ENCODE measurements at regions not wholly inside any gene's neighbourhood (a gene's known extent, or its start where the extent isn't known, plus 50 kb on each side); places are given as distances from the start of the nearest gene placed in this dataset.

DNA sequence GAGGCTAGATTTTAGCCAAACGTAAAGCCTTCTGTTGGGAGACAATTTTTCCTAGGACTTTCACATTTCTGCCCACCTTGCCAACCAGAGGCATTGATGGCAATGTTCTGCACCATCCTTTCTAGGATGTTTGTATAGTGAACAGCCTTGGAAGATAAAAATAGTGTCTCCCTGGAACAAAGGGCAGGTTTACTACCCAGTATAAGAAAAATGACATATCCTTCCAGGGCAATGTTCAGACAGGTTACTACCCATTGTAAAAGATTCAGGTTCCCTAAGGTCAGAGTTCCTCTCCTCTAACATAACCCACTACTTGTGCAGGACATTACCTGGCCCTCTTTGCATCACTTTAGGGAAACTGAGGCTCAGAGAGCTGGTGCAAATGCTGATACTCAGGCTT is 248.2 kb upstream of the VEPH1 start:
- Histone ChIP-seq H3K4me1 (ENCODE audit: insufficient read depth, insufficient read length) (no peaks in the 10 kb centered on the region), H3K27me3 (ENCODE audit: insufficient read depth, insufficient read length) (no peaks in the 10 kb centered on the region), H3K36me3 (ENCODE audit: insufficient read depth, insufficient read length, low read length) (no peaks in the 10 kb centered on the region), H3K4me3 (ENCODE audit: insufficient read length, low read depth) (no peak overlapping the region), H3K9me3 (ENCODE audit: insufficient read depth, low read length) (no peaks in the 10 kb centered on the region), H3K9ac (ENCODE audit: insufficient read length, low read depth) (no peak overlapping the region)
- DNase-seq (ENCODE audit: low read depth, low spot score): no peak
- no peak for TF ChIP-seq ZNF274 (IDR thresholded peaks at IDR 0.05; ENCODE audit: low read depth, low read length)
- TF ChIP-seq SUZ12 (IDR thresholded peaks at IDR 0.05; ENCODE audit: extremely low read depth, insufficient read depth, insufficient read length): no peak
- no peak for TF ChIP-seq YY1 (IDR thresholded peaks at IDR 0.05; ENCODE audit: insufficient read depth, insufficient read length)

DNA sequence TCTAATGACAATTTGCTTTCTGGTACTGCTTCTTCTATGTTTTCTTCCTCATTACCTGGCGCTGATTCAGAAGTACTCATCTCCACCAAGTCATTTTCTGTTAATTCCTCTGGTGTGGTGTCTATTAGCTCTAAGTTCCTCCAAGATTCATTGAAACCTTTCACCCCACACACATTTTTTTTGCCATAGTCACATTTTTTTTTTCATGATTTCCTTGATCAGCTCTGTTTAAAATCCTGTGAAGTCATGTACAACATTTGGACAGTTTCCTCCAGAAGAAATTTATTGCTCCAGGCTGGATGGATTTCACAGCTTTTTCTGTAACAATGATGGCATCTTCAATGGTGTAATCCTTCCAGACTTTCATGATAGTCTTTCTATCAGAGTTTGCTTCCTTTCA is 243.2 kb upstream of the VEPH1 start:
- Histone ChIP-seq H3K9ac (ENCODE audit: insufficient read length, low read depth) (no peak overlapping the region), H3K4me1 (ENCODE audit: insufficient read depth, insufficient read length) (no peaks in the 10 kb centered on the region), H3K4me3 (ENCODE audit: insufficient read length, low read depth) (no peak overlapping the region), H3K27me3 (ENCODE audit: insufficient read depth, insufficient read length) (no peaks in the 10 kb centered on the region), H3K9me3 (ENCODE audit: insufficient read depth, low read length) (no peaks in the 10 kb centered on the region), H3K36me3 (ENCODE audit: insufficient read depth, insufficient read length, low read length) (no peaks in the 10 kb centered on the region)
- TF ChIP-seq ZNF274 (IDR thresholded peaks at IDR 0.05; ENCODE audit: low read depth, low read length) (no peak), SUZ12 (IDR thresholded peaks at IDR 0.05; ENCODE audit: extremely low read depth, insufficient read depth, insufficient read length) (no peak), YY1 (IDR thresholded peaks at IDR 0.05; ENCODE audit: insufficient read depth, insufficient read length) (no peak)
- DNase-seq (ENCODE audit: low read depth, low spot score): no peak

DNA sequence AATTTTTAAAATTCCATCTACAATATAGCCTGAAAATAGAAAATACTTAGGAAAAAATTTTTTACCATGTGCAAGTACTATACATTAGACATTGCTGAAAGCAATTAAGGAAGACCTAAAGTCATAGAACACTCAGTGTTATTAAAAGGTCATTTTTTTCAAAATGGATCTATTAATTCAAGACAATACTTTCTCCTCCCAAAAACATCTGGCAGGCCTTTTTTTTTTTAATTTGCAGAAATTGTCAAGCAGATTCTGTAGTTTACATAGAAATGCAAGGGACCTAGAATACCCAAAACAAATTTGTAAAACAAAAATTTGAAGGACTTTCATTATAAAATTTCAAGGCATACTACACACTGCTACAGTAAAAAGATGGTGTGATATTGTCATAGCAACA is 238.4 kb upstream of the VEPH1 start:
- Histone ChIP-seq H3K36me3 (ENCODE audit: insufficient read depth, insufficient read length, low read length) (no peaks in the 10 kb centered on the region), H3K27me3 (ENCODE audit: insufficient read depth, insufficient read length) (no peaks in the 10 kb centered on the region), H3K4me1 (ENCODE audit: insufficient read depth, insufficient read length) (no peaks in the 10 kb centered on the region), H3K9ac (ENCODE audit: insufficient read length, low read depth) (no peak overlapping the region), H3K4me3 (ENCODE audit: insufficient read length, low read depth) (no peak overlapping the region), H3K9me3 (ENCODE audit: insufficient read depth, low read length) (no peaks in the 10 kb centered on the region)
- DNase-seq (ENCODE audit: low read depth, low spot score): no peak
- TF ChIP-seq SUZ12 (IDR thresholded peaks at IDR 0.05; ENCODE audit: extremely low read depth, insufficient read depth, insufficient read length): no peak

DNA sequence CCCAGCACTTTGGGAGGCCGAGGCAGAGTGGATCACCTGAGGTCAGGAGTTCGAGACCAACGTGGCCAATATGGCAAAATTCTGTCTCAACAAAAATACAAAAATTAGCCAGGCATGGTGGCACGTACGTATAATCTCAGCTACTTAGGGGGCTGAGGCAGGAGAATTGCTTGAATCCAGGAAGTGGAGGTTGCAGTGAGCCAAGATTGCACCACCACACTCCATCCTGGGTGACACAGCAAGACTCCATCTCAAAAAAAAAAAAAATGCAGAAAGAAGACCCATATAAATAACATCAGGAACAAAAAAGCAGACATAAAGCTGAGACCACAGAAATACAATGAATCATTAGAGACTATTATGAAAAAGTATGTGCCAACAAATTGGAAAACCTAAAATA is 235.2 kb upstream of the VEPH1 start:
- TF ChIP-seq YY1 (IDR thresholded peaks at IDR 0.05; ENCODE audit: insufficient read depth, insufficient read length): no peak
- no peak for TF ChIP-seq SUZ12 (IDR thresholded peaks at IDR 0.05; ENCODE audit: extremely low read depth, insufficient read depth, insufficient read length)
- no peak for TF ChIP-seq ZNF274 (IDR thresholded peaks at IDR 0.05; ENCODE audit: low read depth, low read length)
- Histone ChIP-seq H3K4me3 (ENCODE audit: insufficient read length, low read depth) (no peak overlapping the region), H3K27me3 (ENCODE audit: insufficient read depth, insufficient read length) (no peaks in the 10 kb centered on the region), H3K4me1 (ENCODE audit: insufficient read depth, insufficient read length) (no peaks in the 10 kb centered on the region), H3K36me3 (ENCODE audit: insufficient read depth, insufficient read length, low read length) (no peaks in the 10 kb centered on the region), H3K9ac (ENCODE audit: insufficient read length, low read depth) (no peak overlapping the region), H3K9me3 (ENCODE audit: insufficient read depth, low read length) (no peaks in the 10 kb centered on the region)
- no peak for DNase-seq (ENCODE audit: low read depth, low spot score)

DNA sequence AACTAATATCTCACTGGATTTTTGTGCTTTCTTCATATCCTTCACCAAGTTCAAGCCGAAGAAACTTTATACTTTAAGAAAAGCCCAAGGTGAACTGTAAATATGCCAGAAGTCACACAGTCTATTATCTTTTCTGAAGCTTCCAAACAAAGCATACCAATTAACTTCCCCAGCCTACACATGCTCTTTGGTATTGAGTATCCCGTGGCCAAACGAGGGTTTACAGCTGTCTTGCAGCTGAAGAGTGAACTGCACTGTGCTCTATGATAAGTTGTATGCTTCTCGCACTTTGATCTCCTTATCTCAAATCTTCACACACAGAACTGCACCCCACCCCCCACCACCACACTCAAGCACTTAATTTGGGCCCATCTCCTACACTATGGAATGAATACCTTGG is 215.6 kb upstream of the VEPH1 start:
- DNase-seq (ENCODE audit: low read depth, low spot score): no peak
- TF ChIP-seq YY1 (IDR thresholded peaks at IDR 0.05; ENCODE audit: insufficient read depth, insufficient read length): no peak
- TF ChIP-seq SUZ12 (IDR thresholded peaks at IDR 0.05; ENCODE audit: extremely low read depth, insufficient read depth, insufficient read length): no peak
- H3K4me3 ChIP-seq (ENCODE audit: insufficient read length, low read depth): no peak overlapping the region
- no peak overlapping the region for H3K9ac ChIP-seq (ENCODE audit: insufficient read length, low read depth)
- 0 out of 2 replicates have a peak, but pooled peaks cover 7% of the 10 kb centered on the region for H3K9me3 ChIP-seq (ENCODE audit: insufficient read depth, low read length)
- H3K27me3 ChIP-seq (ENCODE audit: insufficient read depth, insufficient read length): no peaks in the 10 kb centered on the region
- no peaks in the 10 kb centered on the region for H3K36me3 ChIP-seq (ENCODE audit: insufficient read depth, insufficient read length, low read length)
- no peaks in the 10 kb centered on the region for H3K4me1 ChIP-seq (ENCODE audit: insufficient read depth, insufficient read length)

DNA sequence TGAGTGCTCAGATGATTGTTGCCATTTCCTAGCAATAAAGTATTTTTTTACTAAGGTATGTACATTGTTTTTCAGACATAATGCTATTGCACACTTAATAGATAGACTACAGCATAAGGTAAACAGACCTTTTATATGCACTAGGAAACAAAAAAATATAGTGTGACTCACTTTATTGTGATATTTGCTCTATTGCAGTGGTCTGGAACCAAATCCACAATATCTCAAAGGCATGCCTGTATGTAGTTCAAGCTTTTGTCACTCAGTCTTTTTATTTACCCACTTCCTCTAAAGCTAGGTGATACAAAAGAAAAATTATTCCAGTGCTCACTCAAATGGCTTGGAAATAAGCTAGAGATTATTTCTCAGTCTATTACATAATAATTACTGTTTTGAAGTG is 209.9 kb upstream of the VEPH1 start:
- Histone ChIP-seq H3K27me3 (ENCODE audit: insufficient read depth, insufficient read length) (no peaks in the 10 kb centered on the region), H3K9me3 (ENCODE audit: insufficient read depth, low read length) (no peaks in the 10 kb centered on the region), H3K36me3 (ENCODE audit: insufficient read depth, insufficient read length, low read length) (no peaks in the 10 kb centered on the region), H3K9ac (ENCODE audit: insufficient read length, low read depth) (no peak overlapping the region), H3K4me1 (ENCODE audit: insufficient read depth, insufficient read length) (no peaks in the 10 kb centered on the region), H3K4me3 (ENCODE audit: insufficient read length, low read depth) (no peak overlapping the region)
- TF ChIP-seq ZNF274 (IDR thresholded peaks at IDR 0.05; ENCODE audit: low read depth, low read length) (no peak), SUZ12 (IDR thresholded peaks at IDR 0.05; ENCODE audit: extremely low read depth, insufficient read depth, insufficient read length) (no peak), YY1 (IDR thresholded peaks at IDR 0.05; ENCODE audit: insufficient read depth, insufficient read length) (no peak)
- DNase-seq (ENCODE audit: low read depth, low spot score): no peak

DNA sequence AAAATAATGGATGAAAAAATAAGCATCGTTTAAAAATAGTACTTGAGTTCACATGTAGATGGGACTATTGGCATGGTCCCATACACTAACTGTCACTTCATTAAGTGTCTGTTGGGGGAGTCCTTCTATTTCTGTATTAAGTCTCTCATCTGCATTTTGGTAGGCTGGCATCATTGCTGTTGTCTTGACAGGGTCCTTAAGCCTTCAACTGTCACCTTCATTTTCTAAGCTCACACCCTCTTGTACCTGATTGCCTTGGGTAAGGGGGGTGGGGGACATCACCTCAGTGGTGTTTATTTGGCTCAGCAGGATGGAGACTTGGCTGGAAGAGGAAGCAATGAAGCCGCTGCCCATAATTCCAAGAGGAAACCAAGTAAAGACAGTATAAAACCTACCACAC is 202.0 kb upstream of the VEPH1 start:
- H3K9ac ChIP-seq (ENCODE audit: insufficient read length, low read depth): no peak overlapping the region
- no peak for DNase-seq (ENCODE audit: low read depth, low spot score)
- H3K27me3 ChIP-seq (ENCODE audit: insufficient read depth, insufficient read length): no peaks in the 10 kb centered on the region
- no peaks in the 10 kb centered on the region for H3K9me3 ChIP-seq (ENCODE audit: insufficient read depth, low read length)
- no peak overlapping the region for H3K4me3 ChIP-seq (ENCODE audit: insufficient read length, low read depth)
- H3K4me1 ChIP-seq (ENCODE audit: insufficient read depth, insufficient read length): no peaks in the 10 kb centered on the region
- TF ChIP-seq SUZ12 (IDR thresholded peaks at IDR 0.05; ENCODE audit: extremely low read depth, insufficient read depth, insufficient read length): no peak
- TF ChIP-seq YY1 (IDR thresholded peaks at IDR 0.05; ENCODE audit: insufficient read depth, insufficient read length): no peak
- TF ChIP-seq ZNF274 (IDR thresholded peaks at IDR 0.05; ENCODE audit: low read depth, low read length): no peak
- no peaks in the 10 kb centered on the region for H3K36me3 ChIP-seq (ENCODE audit: insufficient read depth, insufficient read length, low read length)

DNA sequence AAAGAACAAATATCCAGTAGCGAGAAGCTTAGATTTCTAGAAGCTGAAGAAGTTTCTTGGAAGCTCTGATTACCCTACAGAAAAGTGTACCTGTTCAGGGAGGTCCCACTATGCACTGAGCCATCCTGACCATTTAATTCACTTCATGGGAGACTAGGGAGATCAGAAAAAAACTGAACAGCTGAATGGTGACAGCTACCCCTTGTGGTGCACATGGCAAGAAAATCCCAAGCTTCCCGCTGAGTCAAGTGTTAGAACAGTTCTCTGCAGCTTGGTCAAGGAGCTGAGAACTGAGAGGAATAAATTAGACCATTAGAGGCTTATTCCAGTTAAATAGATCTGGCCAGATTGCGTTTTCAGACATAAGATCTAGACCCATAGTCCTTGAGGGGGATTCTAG is 197.2 kb upstream of the VEPH1 start:
- H3K4me3 ChIP-seq (ENCODE audit: insufficient read length, low read depth): no peak overlapping the region
- H3K36me3 ChIP-seq (ENCODE audit: insufficient read depth, insufficient read length, low read length): no peaks in the 10 kb centered on the region
- no peak for DNase-seq (ENCODE audit: low read depth, low spot score)
- H3K9ac ChIP-seq (ENCODE audit: insufficient read length, low read depth): no peak overlapping the region
- TF ChIP-seq SUZ12 (IDR thresholded peaks at IDR 0.05; ENCODE audit: extremely low read depth, insufficient read depth, insufficient read length) (no peak), ZNF274 (IDR thresholded peaks at IDR 0.05; ENCODE audit: low read depth, low read length) (no peak), YY1 (IDR thresholded peaks at IDR 0.05; ENCODE audit: insufficient read depth, insufficient read length) (no peak)
- H3K27me3 ChIP-seq (ENCODE audit: insufficient read depth, insufficient read length): no peaks in the 10 kb centered on the region
- no peaks in the 10 kb centered on the region for H3K4me1 ChIP-seq (ENCODE audit: insufficient read depth, insufficient read length)
- H3K9me3 ChIP-seq (ENCODE audit: insufficient read depth, low read length): no peaks in the 10 kb centered on the region

All from NT2/D1 (cell line).